ENCODE measurements at regions not wholly inside any gene's neighbourhood (a gene's known extent, or its start where the extent isn't known, plus 50 kb on each side); places are given as distances from the start of the nearest gene placed in this dataset.

- DNase-seq = no peak
These were observed 278.2 kb downstream of the SLC4A3 start for GRCh38 chr2:219905640-219906039.

GRCh38 chr2:219906114-219907010 lies 278.9 kb downstream of the SLC4A3 start:
- no peak for DNase-seq

- DNase-seq = no peak
These were observed 279.6 kb downstream of the SLC4A3 start for GRCh38 chr2:219907011-219907365.

- DNase-seq = no peak
These were observed 281.1 kb downstream of the SLC4A3 start for GRCh38 chr2:219908538-219908937.

GRCh38 chr2:219911541-219911940 lies 284.1 kb downstream of the SLC4A3 start:
- DNase-seq = no peak

- no peak for DNase-seq
These were observed 285.1 kb downstream of the SLC4A3 start for GRCh38 chr2:219912491-219912921.

GRCh38 chr2:219914577-219914976 lies 287.1 kb downstream of the SLC4A3 start:
- no peak for DNase-seq

- peak; percentile 71 for DNase-seq
These were observed 288.9 kb downstream of the SLC4A3 start for GRCh38 chr2:219916281-219916680.

GRCh38 chr2:219916726-219917440 lies 289.5 kb downstream of the SLC4A3 start:
- no peak for DNase-seq

GRCh38 chr2:219918254-219918653 lies 290.8 kb downstream of the SLC4A3 start:
- DNase-seq = no peak

GRCh38 chr2:219918944-219919343 lies 291.5 kb downstream of the SLC4A3 start:
- peak; percentile 88 for DNase-seq

GRCh38 chr2:219919506-219919905 lies 292.1 kb downstream of the SLC4A3 start:
- DNase-seq = no peak

GRCh38 chr2:219929835-219930234 lies 302.4 kb downstream of the SLC4A3 start:
- DNase-seq = no peak

GRCh38 chr2:219939647-219940046 lies 312.2 kb downstream of the SLC4A3 start:
- DNase-seq = no peak

- no peak for DNase-seq
These were observed 317.4 kb downstream of the SLC4A3 start for GRCh38 chr2:219944866-219945265.

GRCh38 chr2:219946021-219946420 lies 318.6 kb downstream of the SLC4A3 start:
- DNase-seq = no peak

- no peak for DNase-seq
These were observed 319.1 kb downstream of the SLC4A3 start for GRCh38 chr2:219946529-219946928.

- DNase-seq = no peak
These were observed 320.1 kb downstream of the SLC4A3 start for GRCh38 chr2:219947575-219947974.

GRCh38 chr2:219949053-219949452 lies 321.6 kb downstream of the SLC4A3 start:
- no peak for DNase-seq

- no peak for DNase-seq
These were observed 323.7 kb downstream of the SLC4A3 start for GRCh38 chr2:219951099-219951498.

- DNase-seq = no peak
These were observed 326.9 kb downstream of the SLC4A3 start for GRCh38 chr2:219954331-219954730.

- no peak for DNase-seq
These were observed 330.4 kb downstream of the SLC4A3 start for GRCh38 chr2:219957820-219958219.

- DNase-seq = no peak
These were observed 331.5 kb downstream of the SLC4A3 start for GRCh38 chr2:219958941-219959340.

- no peak for DNase-seq
These were observed 332.0 kb downstream of the SLC4A3 start for GRCh38 chr2:219959471-219959870.
